ENCODE measurements at regions not wholly inside any gene's neighbourhood (a gene's known extent, or its start where the extent isn't known, plus 50 kb on each side); places are given as distances from the start of the nearest gene placed in this dataset.

- no peak for DNase-seq
Observed at GRCh38 chr22:47257566-47257965, 495.1 kb downstream of the TBC1D22A start.

DNA sequence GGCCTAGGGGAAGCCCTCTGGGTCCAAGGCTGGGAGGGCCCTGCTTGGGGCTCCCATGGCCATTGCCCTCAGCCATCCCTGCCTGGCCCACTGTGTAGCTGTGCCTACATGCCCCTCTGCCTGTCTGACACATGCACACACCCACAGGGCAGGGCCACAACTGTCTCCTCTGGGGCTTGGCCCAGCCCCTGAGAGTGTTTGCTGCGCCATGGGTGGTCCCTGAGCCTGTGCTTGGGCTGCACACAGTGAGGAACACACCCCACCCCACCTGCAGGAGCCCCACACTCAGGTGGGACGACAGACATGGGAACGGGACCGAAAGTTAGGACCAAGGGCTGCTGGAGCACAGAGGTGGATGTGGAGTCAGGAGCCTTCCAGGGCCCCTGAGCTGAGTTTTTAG lies 489.5 kb downstream of the TBC1D22A start:
- no peak for DNase-seq

DNA sequence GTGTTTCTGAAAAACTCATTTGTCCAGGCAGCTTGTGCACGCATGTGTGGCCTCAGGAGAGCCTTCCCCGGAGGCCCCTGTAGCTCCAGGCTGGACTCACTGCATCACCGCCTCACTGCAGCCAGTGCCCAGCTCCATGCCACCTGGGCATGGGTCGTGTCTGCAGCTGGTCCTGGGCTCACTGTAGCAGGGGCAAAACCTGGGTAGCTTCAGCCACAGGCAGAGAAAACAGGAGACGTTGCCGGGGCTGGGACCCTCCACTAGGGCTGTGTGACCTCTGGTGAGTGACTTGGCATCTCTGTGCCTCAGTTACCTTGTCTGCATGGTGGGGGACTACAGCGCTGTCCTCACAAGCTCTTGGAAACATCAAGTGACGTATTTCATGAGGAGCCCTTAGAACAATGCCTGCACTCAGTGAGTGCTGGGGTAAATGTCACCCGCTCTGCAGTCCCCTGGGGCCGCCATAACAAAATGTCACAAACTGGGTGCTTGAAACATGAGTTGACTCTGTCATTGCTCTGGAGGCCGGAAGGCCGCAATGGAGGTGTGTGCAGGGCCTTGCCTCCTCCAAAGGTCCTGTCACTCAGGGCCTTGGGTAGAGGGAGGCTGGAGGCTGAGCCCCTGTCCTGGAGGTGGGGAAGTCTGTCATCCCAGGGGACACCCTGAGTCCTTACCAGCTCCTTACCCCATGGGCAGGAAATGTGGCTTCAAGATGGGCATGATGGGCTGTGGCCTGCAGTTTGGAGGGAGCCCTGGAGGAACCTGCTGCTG lies 488.7 kb downstream of the TBC1D22A start:
- no peak for DNase-seq

DNA sequence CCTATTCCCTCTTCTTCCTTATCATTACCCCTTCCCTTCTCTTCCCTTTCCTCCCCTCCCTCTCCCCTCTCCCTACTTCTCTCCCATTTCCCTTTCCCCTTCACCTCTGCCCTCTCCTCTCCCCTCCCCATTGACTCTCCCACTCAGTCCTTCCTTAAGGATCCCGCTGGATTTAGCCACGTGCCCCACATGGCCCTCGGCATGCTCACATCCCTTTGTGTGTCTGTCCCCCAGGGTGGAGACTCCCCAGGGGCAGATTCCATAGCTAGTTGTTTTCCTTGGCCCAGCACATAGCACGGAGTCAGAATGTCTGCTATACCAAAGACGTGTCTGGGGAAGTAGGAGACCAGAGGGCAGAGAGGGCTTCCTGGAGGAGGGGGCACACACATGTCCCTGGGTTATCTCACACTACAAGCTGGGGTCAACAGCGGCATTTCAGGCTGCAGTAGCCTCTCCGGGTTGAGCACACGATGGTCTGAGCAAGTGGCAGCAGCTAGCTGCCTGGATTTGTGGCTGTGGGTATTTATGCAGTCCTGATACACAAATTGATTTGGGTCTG lies 487.0 kb downstream of the TBC1D22A start:
- DNase-seq, result no peak

GRCh38 chr22:47248925-47249324 lies 486.5 kb downstream of the TBC1D22A start:
- no peak for DNase-seq

DNA sequence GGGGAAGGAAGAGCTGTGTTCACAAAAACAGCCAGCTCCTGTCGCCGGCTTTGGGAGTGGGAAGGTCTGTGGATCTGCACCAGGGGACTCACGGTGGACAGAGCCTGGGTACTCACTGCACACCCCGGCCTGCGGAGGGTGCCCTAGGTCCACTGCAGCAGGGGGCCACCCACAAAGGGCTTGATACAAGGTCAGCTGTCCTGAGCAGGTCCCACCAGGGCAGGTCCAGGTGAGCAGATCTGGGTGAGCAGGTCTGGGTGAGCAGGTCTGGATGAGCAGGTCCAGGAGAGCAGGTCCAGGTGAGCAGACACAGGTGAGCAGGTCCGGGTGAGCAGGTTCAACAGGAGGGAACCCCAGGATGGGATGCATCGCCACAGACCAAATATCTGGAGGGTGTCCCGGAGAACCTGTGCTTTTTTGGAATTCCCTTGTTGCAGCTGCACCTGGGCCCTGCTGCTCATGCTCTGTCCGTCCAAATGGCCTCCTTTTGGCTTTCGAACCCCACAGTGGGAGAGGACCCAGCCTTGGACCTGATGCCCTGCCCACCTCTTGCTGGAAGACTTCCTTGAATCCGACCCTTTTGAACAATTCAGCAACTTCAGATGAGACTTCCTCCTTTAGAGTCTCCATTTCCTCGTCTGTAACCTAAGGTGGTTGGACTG lies 485.3 kb downstream of the TBC1D22A start:
- no peak for DNase-seq

DNA sequence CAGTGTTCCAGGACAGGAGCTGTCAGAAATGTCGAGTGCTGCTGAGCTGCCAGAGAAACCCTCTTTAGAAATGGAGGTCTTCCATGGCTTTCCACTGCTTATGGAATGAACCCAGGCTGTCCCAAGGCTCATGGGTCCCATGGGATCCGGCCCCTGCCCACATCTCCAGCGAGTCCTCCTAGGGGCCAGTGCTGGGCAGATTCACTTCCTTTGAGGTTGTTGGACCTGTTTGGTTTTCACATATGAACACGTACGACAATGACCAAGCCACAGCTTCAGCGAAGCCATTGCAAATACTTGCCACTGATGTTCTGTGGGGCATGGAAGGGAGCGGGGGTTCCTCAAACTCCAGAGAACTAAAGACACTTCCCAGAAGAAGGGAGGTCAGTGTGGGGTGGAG lies 483.3 kb downstream of the TBC1D22A start:
- DNase-seq, result no peak

- DNase-seq, result no peak
Observed at GRCh38 chr22:47245286-47245685, 482.8 kb downstream of the TBC1D22A start.

DNA sequence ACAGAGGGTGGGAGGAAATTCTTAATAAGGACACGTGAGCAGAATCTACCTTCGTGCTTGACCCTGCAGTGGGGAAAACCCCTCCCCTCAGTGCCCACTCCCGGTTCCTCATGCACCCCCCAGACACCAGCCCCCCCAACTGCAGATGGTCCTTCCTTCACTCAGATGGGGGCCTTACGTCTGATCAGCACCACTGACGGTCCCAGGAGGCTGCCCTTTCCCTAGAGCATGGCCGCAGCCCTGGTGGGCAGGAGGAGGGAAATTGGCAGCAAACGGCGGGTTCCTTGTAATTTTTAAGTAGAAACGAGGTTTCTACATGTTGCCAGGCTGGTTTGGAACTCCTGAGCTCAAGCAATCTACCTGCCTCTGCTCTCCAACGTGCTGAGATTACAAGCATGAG lies 477.7 kb downstream of the TBC1D22A start:
- no peak for DNase-seq

- no peak for DNase-seq
Observed at GRCh38 chr22:47239474-47239860, 477.0 kb downstream of the TBC1D22A start.

DNA sequence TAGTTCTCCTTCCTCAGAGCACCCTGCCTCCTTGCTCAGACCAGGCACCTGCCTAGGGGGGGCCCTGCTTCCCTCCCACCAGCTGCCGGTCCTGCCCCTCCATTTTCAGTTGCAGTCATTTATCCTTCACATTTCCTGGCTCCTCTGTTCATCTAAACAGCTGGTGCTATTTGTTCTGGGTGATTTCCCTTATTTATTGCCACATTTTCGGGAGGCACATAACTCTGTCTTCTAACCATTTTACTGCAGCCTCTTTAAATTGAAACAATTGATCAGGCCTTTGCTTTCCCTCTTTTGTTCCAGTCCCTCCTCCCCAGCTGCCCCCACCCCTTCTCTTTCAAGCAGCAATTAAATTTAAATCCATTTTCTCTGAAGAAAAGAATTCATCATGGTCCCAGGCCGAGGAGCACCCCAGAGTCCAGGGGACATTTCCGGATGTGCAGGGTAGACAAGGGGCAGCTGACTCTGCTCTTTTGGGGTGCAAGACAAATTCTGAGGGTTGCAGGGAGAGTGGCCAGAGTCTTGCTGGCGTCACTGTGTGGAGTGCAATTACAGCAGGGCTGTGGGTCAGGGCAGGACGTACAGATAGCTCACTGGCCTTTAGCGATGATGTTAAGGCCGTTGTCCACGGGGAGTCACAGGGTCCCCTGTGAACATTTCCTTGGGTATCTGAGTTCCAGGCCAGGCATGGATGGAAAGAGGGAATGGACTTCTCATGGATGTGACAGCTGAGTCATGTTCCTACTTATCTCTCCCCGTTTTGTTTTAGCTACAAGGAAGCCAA lies 476.4 kb downstream of the TBC1D22A start:
- no peak for DNase-seq

GRCh38 chr22:47237890-47238480 lies 475.5 kb downstream of the TBC1D22A start:
- no peak for DNase-seq

DNA sequence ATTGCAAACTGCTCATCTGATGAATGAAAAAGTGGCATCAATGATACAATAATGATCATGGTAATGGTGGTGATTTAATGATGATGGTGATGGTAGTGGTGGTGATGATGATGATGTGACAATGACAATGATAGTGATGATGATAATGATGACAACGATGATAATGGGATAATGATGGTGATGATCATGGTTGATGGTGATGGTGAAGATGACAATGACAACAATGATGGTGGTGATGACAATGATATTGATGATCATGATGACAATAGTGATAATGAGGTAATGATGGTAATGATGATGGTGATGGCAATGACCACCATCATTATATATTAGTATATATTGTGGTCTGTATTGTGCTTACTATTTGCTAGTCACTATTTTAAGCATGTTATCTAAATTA lies 474.3 kb downstream of the TBC1D22A start:
- no peak for DNase-seq

- no peak for DNase-seq
Observed at GRCh38 chr22:47236161-47236560, 473.7 kb downstream of the TBC1D22A start.

DNA sequence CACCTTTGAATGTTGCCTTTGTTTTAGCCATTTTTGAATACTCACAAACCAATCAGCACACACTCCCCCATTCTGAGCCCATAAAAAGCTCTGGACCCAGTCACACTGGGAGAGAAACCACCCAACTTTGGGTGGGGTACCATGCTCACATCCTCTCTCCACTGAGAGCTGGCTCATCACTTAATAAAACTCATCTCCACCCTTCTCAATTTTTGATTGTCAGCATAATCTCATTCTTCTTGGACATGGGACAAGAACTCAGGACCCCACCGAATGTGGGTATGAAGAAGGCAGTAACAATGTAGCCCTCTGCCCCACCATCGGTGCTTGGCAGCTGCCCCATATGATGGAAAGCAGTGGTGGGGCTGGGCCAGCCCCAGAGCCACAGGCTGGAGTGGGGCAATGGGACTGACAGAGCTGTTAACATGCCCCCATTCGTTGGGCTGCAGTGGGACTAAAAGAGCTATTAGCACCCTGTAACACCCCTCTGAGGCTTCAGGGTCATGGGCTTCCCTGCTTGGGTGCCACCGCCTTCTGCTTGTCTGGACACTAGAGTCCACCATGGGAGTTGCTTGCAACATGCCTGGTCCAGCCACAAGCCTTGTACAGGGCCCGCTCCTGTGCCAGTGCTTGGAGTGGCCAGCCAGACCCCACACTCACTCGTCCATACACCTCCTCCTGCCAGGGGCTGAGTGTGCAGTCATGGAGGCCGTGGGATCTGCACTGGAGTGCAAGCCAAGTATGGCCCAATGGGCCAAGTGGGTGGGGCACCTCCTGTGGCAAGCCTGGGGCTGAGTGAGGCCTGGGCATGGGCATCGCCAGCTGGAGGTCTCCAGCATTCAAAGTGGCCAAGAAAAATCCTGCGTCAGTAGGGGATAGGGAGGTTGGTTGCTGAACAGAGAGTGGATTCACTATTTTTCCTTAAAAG lies 471.1 kb downstream of the TBC1D22A start:
- DNase-seq, result no peak

DNA sequence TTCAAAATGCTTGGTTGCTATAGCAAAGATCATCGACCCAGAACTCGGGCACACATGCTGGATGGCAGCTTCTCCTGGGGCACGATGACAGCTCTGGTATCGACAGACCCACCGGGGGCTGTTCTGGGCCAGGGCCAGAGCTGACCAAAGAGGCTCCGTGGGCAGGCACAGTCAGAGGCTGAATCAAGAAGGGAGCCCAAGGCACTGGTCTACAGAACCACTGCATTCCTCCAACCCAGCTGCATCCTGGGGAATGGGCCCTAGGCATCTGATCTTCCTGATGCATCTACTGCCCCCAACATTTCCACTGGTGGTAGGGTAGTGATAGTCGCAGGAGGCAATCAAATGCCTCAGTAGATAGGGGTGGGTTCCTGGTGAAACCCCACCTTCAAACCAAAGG lies 470.3 kb downstream of the TBC1D22A start:
- no peak for DNase-seq

DNA sequence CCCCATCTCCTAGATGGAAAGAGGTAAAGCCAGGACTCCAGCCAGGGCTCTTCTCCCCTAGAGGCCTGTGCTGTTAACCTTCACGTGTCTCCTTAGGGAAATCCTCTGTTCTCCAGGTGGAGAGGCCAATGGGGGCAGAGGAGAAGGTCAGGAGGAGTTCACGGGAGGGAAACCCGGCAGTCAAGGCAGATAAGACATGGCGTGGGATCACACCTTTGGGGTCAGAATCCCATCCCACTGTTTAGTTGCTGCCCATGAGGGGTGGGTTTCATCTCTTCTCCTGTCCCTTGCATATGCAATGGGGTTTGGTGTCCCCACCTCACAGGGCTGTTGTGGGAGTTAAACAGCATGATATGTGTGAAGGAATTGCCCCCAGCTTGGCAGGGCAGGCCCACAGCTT lies 469.7 kb downstream of the TBC1D22A start:
- DNase-seq, result no peak

- no peak for DNase-seq
Observed at GRCh38 chr22:47231759-47232158, 469.3 kb downstream of the TBC1D22A start.

GRCh38 chr22:47230741-47231140 lies 468.3 kb downstream of the TBC1D22A start:
- no peak for DNase-seq

- DNase-seq, result no peak
Observed at GRCh38 chr22:47230251-47230650, 467.8 kb downstream of the TBC1D22A start.

GRCh38 chr22:47228767-47229166 lies 466.3 kb downstream of the TBC1D22A start:
- DNase-seq, result no peak
